Gastroesophageal sphincter (tissue), 4 donors: ENCODE measurements at regions not wholly inside any gene's neighbourhood (a gene's known extent, or its start where the extent isn't known, plus 50 kb on each side); places are given as distances from the start of the nearest gene placed in this dataset.
"Not testable (repeated sequence)": the region's sequence is repeated elsewhere in the genome, so short reads cannot be mapped to it uniquely, and the experiment has no call there.

Experiments used
- ATAC-seq: fragments of 150-250 bp; one replicate; pipeline ENCODE4 v1.9.1; 2016; ENCODE audit warnings: mild to moderate bottlenecking, moderate library complexity
- H3K27ac ChIP-seq, 4 donors: fragments of 200-600 bp; sonication (generic) in 3 of 4; 1 replicate in 3 of 4; 2 replicates in 1 of 4; pipeline ENCODE4 v1.5.1; 2016 to 2019
- H3K27me3 ChIP-seq: fragments of 200-600 bp; sonication (generic); one replicate; pipeline ENCODE4 v1.5.1; 2019
- H3K36me3 ChIP-seq, 2 donors: fragments of 200-600 bp; sonication (generic); one replicate each; pipeline ENCODE4 v1.5.1; 2019; ENCODE audit warnings: control low read depth in 1 of 2
- H3K4me1 ChIP-seq, 3 donors: fragments of 200-600 bp; sonication (generic); 1 replicate in 2 of 3; 2 replicates in 1 of 3; pipeline ENCODE4 v1.5.1; 2016 to 2019; ENCODE audit warnings: control low read depth in 2 of 3
- H3K4me3 ChIP-seq, 2 donors: fragments of 200-600 bp; sonication (generic); one replicate each; pipeline ENCODE4 v1.5.1; 2019; ENCODE audit warnings: mild to moderate bottlenecking in 1 of 2, moderate library complexity in 1 of 2
- H3K9me3 ChIP-seq, 3 donors: fragments of 200-600 bp; sonication (generic); one replicate each; pipeline ENCODE4 v1.5.1; 2017 to 2019; ENCODE audit warnings: control low read depth in 2 of 3
- CTCF ChIP-seq, 4 experiments: fragments of 200-600 bp in 2 of 4; fragments of 450-650 bp in 2 of 4; sonication (generic) in 1 of 4; IDR thresholded peaks; one replicate each; pipeline ENCODE4 v1.5.1; 2017 to 2019; ENCODE audit warnings: antibody characterized with exemption in 4 of 4, mild to moderate bottlenecking in 2 of 4, moderate library complexity in 2 of 4
- EP300 ChIP-seq: sonication (generic); formaldehyde crosslinking; IDR thresholded peaks from one replicate; pipeline ENCODE4 v1.6.1; 2017; ENCODE audit warnings: antibody characterized with exemption, mild to moderate bottlenecking
- POLR2A ChIP-seq, 2 donors: fragments of 450-650 bp; IDR thresholded peaks; one replicate each; pipeline ENCODE4 v1.6.1; 2017; ENCODE audit warnings: antibody characterized with exemption in 2 of 2, mild to moderate bottlenecking in 2 of 2, moderate library complexity in 1 of 2
- POLR2AphosphoS5 ChIP-seq: sonication (generic); formaldehyde crosslinking; IDR thresholded peaks from one replicate; pipeline ENCODE4 v1.6.1; 2017; ENCODE audit warnings: antibody characterized with exemption
- WGBS, 2 donors: methylation state at CpG; one replicate each; pipeline ENCODE4 v1.1.5; 2018; ENCODE audit warnings: low coverage in 1 of 2; 5-methylcytosine and 5-hydroxymethylcytosine counted together

GRCh38 chr12:131537267-131537958 lies 173.5 kb upstream of the SFSWAP start:
- Histone ChIP-seq H3K4me3 (no peak overlapping the region), H3K4me1 (no peaks in the 10 kb centered on the region), H3K27me3 (peaks cover 43% of the 10 kb centered on the region), H3K36me3 (no peaks in the 10 kb centered on the region), H3K27ac (no peak overlapping the region), H3K9me3 (no peaks in the 10 kb centered on the region)
- WGBS, 2 donors: 45 to 54% methylated on average over 4 to 6 of the region's 11 CpGs
- no peak for ATAC-seq
- no peak for TF ChIP-seq CTCF (IDR thresholded peaks at IDR 0.05)
- no peak for TF ChIP-seq EP300
- TF ChIP-seq POLR2A (IDR thresholded peaks at IDR 0.05): no peak
- no peak for TF ChIP-seq POLR2AphosphoS5

GRCh38 chr12:131539381-131539780 lies 171.5 kb upstream of the SFSWAP start:
- H3K4me1 ChIP-seq: no peaks in the 10 kb centered on the region
- no peak for ATAC-seq
- H3K27ac ChIP-seq: no peak overlapping the region
- no peak for TF ChIP-seq POLR2A (IDR thresholded peaks at IDR 0.05)
- no peak for TF ChIP-seq POLR2AphosphoS5
- TF ChIP-seq CTCF (IDR thresholded peaks at IDR 0.05): no peak
- TF ChIP-seq EP300: no peak
- H3K36me3 ChIP-seq: no peaks in the 10 kb centered on the region
- 85 to 96% methylated on average over 2 of the region's 2 CpGs for WGBS, 2 donors
- H3K4me3 ChIP-seq: no peak overlapping the region
- H3K27me3 ChIP-seq: peaks cover 45% of the 10 kb centered on the region
- peaks cover 0 to under 1% (median 0%) of the 10 kb centered on the region in 3 donors for H3K9me3 ChIP-seq

GRCh38 chr12:131540138-131540623 lies 170.7 kb upstream of the SFSWAP start:
- TF ChIP-seq EP300: no peak
- no peak for TF ChIP-seq POLR2AphosphoS5
- TF ChIP-seq CTCF (IDR thresholded peaks at IDR 0.05): no peak
- no peak for TF ChIP-seq POLR2A (IDR thresholded peaks at IDR 0.05)
- Histone ChIP-seq H3K27ac (no peak overlapping the region), H3K36me3 (no peaks in the 10 kb centered on the region), H3K4me1 (no peaks in the 10 kb centered on the region), H3K9me3 (peaks cover 0 to 8% (median 0%) of the 10 kb centered on the region in 3 donors), H3K27me3 (peaks cover 44% of the 10 kb centered on the region), H3K4me3 (no peak overlapping the region)
- WGBS, 2 donors: 89 to 96% methylated on average over 4 of the region's 4 CpGs
- ATAC-seq: no peak

GRCh38 chr12:131541512-131541911 lies 169.4 kb upstream of the SFSWAP start:
- Histone ChIP-seq H3K27me3 (peaks cover 45% of the 10 kb centered on the region), H3K9me3 (peaks cover 0 to 13% (median 0%) of the 10 kb centered on the region in 3 donors)
- not testable (repeated sequence) for H3K36me3 ChIP-seq, H3K4me1 ChIP-seq, H3K27ac ChIP-seq, H3K4me3 ChIP-seq, ATAC-seq
- 67 to 70% methylated on average over 1 of the region's 1 CpG for WGBS, 2 donors

DNA sequence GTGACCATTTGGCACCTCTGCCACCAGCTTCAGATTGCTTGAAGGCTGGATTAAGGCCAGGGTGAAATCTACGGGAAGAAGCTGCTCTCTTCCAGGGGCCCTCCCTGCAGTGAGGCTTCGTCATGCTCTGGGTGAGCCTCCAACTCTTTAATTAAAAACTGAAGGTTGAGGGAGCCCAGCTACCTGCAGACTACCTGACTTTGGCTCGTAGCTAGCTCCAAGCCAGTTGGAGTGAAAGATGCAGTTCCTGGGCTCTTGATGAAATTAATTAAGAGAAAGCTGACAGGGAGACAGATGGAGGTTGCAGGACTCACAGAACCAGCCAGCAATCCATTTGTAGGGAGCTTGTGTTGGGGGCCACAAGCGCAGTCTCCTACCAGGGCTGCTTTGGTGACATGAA lies 168.5 kb upstream of the SFSWAP start:
- 100% methylated on average over 1 of the region's 4 CpGs; no CpG with 5 or more reads in 1 of the 2 donors for WGBS, 2 donors
- H3K36me3 ChIP-seq: no peaks in the 10 kb centered on the region
- H3K9me3 ChIP-seq: peaks cover 0 to 17% (median 0%) of the 10 kb centered on the region in 3 donors

More for the DNA sequence above, 168.5 kb upstream of the SFSWAP start:
- no peak for ATAC-seq
- Histone ChIP-seq H3K27me3 (peaks cover 45% of the 10 kb centered on the region), H3K4me3 (no peak overlapping the region), H3K27ac (no peak overlapping the region), H3K4me1 (no peaks in the 10 kb centered on the region)
- TF ChIP-seq CTCF (IDR thresholded peaks at IDR 0.05): no peak
- TF ChIP-seq POLR2AphosphoS5: no peak
- no peak for TF ChIP-seq POLR2A (IDR thresholded peaks at IDR 0.05)
- TF ChIP-seq EP300: no peak
